WTC11 (cell line): ENCODE measurements at regions not wholly inside any gene's neighbourhood (a gene's known extent, or its start where the extent isn't known, plus 50 kb on each side); places are given as distances from the start of the nearest gene placed in this dataset.

Source experiments
- ATAC-seq: fragments of 200-7000 bp; cut with Tn5 transposase; 2 replicates; pipeline ENCODE4 v1.10.0; 2021; ENCODE audit warnings: mild to moderate bottlenecking, moderate library complexity
- CTCF ChIA-PET: fragments of 300-600 bp; sonication (Branson Sonifier 250); formaldehyde crosslinking; loops from one replicate; lab custom pipeline; 2021; ENCODE audit warnings: antibody characterized with exemption; lab: Charles Lee
- POLR2A ChIA-PET: fragments of 350-600 bp; sonication (Branson Sonifier 250); formaldehyde crosslinking; loops from one replicate; lab custom pipeline; 2021; ENCODE audit warnings: antibody characterized with exemption; lab: Charles Lee
- DNase-seq: peaks from one replicate; pipeline ENCODE4 v3.0.0; 2021; ENCODE audit warnings: low spot score
- H3K27ac Mint-ChIP-seq: 2 replicates; pipeline ENCODE4 v1.8.0; 2021; ENCODE audit warnings: mixed read lengths
- H3K27me3 Mint-ChIP-seq: 2 replicates; pipeline ENCODE4 v1.8.0; 2021; ENCODE audit warnings: low read depth, mild to moderate bottlenecking, moderate library complexity, mixed read lengths
- H3K36me3 Mint-ChIP-seq: 2 replicates; pipeline ENCODE4 v1.8.0; 2021; ENCODE audit warnings: mixed read lengths
- H3K4me1 Mint-ChIP-seq: 2 replicates; pipeline ENCODE4 v1.8.0; 2022; ENCODE audit warnings: mixed read lengths
- H3K4me3 Mint-ChIP-seq: 2 replicates; pipeline ENCODE4 v1.8.0; 2021; ENCODE audit warnings: mild to moderate bottlenecking, moderate library complexity, mixed read lengths
- H3K9me3 Mint-ChIP-seq: 2 replicates; pipeline ENCODE4 v1.8.0; 2021; ENCODE audit warnings: mixed read lengths
- AR ChIP-seq: fragments of 250-450 bp; sonication (Bioruptor Pico); IDR thresholded peaks from 2 replicates; pipeline ENCODE4 v1.9.0; 2021; ENCODE audit warnings: mild to moderate bottlenecking
- EMX1 ChIP-seq: fragments of 250-450 bp; sonication (Bioruptor Pico); IDR thresholded peaks from 2 replicates; pipeline ENCODE4 v1.8.0; 2021; ENCODE audit warnings: mild to moderate bottlenecking
- FOXJ3 ChIP-seq: sonication (generic); formaldehyde crosslinking; IDR thresholded peaks from 2 replicates; pipeline ENCODE4 v1.9.0; 2021; ENCODE audit warnings: missing genetic modification reagents, mild to moderate bottlenecking, borderline replicate concordance
- FOXP4 ChIP-seq: sonication (generic); formaldehyde crosslinking; IDR thresholded peaks from 2 replicates; pipeline ENCODE4 v1.8.0; 2022; ENCODE audit warnings: mild to moderate bottlenecking, missing genetic modification reagents
- GABPB1 ChIP-seq: sonication (generic); formaldehyde crosslinking; IDR thresholded peaks from 2 replicates; pipeline ENCODE4 v1.8.1; 2023; ENCODE audit warnings: mild to moderate bottlenecking, missing genetic modification reagents
- GRHL2 ChIP-seq: fragments of 250-450 bp; sonication (Bioruptor Pico); IDR thresholded peaks from 2 replicates; pipeline ENCODE4 v1.8.0; 2022; ENCODE audit warnings: mild to moderate bottlenecking, moderate library complexity; ENCODE audit not compliant: insufficient replicate concordance, severe bottlenecking
- TEAD1 ChIP-seq: sonication (generic); formaldehyde crosslinking; IDR thresholded peaks from 2 replicates; pipeline ENCODE4 v1.8.0; 2022; ENCODE audit warnings: mild to moderate bottlenecking, missing genetic modification reagents
- ZNF671 ChIP-seq: fragments of 250-450 bp; sonication (Bioruptor Pico); IDR thresholded peaks from 2 replicates; pipeline ENCODE4 v1.8.0; 2021; ENCODE audit warnings: mild to moderate bottlenecking
- ZSCAN18 ChIP-seq: fragments of 250-450 bp; sonication (Bioruptor Pico); IDR thresholded peaks from 2 replicates; pipeline ENCODE4 v2.1.2; 2022; ENCODE audit warnings: mild to moderate bottlenecking, moderate library complexity

GRCh38 chr16:5551909-5552308 lies 454.3 kb upstream of the EEF2KMT start:
- H3K4me3 Mint-ChIP-seq, result no peak overlapping the region
- H3K27ac Mint-ChIP-seq, result no peak overlapping the region
- POLR2A ChIA-PET, result no interaction called here
- H3K4me1 Mint-ChIP-seq, result no peaks in the 10 kb centered on the region
- peaks cover 79% of the 10 kb centered on the region for H3K9me3 Mint-ChIP-seq
- DNase-seq, result no peak
- CTCF ChIA-PET, result no interaction called here
- no peak for ATAC-seq
- H3K27me3 Mint-ChIP-seq, result peaks cover 5% of the 10 kb centered on the region; the same call in 1 of the 2 replicates
- no peak for TF ChIP-seq GABPB1
- peaks cover 65% of the 10 kb centered on the region for H3K36me3 Mint-ChIP-seq

GRCh38 chr16:5549802-5550201 lies 452.2 kb upstream of the EEF2KMT start:
- H3K9me3 Mint-ChIP-seq, result peaks cover 81% of the 10 kb centered on the region
- no peak overlapping the region for H3K27ac Mint-ChIP-seq
- H3K27me3 Mint-ChIP-seq, result peaks cover 7% of the 10 kb centered on the region; the same call in 1 of the 2 replicates
- no peak for DNase-seq
- no peak overlapping the region for H3K4me3 Mint-ChIP-seq
- ATAC-seq, result no peak
- POLR2A ChIA-PET, result no interaction called here
- no peaks in the 10 kb centered on the region for H3K4me1 Mint-ChIP-seq
- CTCF ChIA-PET, result no interaction called here
- no peak for TF ChIP-seq AR (CRISPR knock-in tag)
- peaks cover 59% of the 10 kb centered on the region for H3K36me3 Mint-ChIP-seq

- ATAC-seq, result no peak
- TF ChIP-seq FOXP4 (CRISPR knock-in tag) (no peak), ZNF671 (CRISPR knock-in tag) (no peak), EMX1 (no peak), FOXJ3 (CRISPR knock-in tag) (no peak)
- TF ChIP-seq, all 79 proteins: peak for 0
- POLR2A ChIA-PET, result no interaction called here
- no peaks in the 10 kb centered on the region for H3K4me1 Mint-ChIP-seq
- no peak overlapping the region for H3K4me3 Mint-ChIP-seq
- DNase-seq, result no peak
- CTCF ChIA-PET, result no interaction called here
- peaks cover 70% of the 10 kb centered on the region for H3K36me3 Mint-ChIP-seq
- peaks cover 13% of the 10 kb centered on the region for H3K27me3 Mint-ChIP-seq
- H3K27ac Mint-ChIP-seq, result no peak overlapping the region
- peaks cover 84% of the 10 kb centered on the region for H3K9me3 Mint-ChIP-seq
These were observed 443.8 kb upstream of the EEF2KMT start for GRCh38 chr16:5541356-5541755.

GRCh38 chr16:5537347-5537746 lies 439.8 kb upstream of the EEF2KMT start:
- DNase-seq (no peak), ATAC-seq (no peak)
- no peak for TF ChIP-seq GRHL2 (CRISPR knock-in tag)
- Mint-ChIP-seq H3K27me3 (peaks cover 18% of the 10 kb centered on the region), H3K4me1 (no peaks in the 10 kb centered on the region), H3K27ac (no peak overlapping the region), H3K9me3 (peaks cover 86% of the 10 kb centered on the region), H3K4me3 (no peak overlapping the region), H3K36me3 (peaks cover 78% of the 10 kb centered on the region)
- CTCF ChIA-PET, result no interaction called here
- POLR2A ChIA-PET, result no interaction called here

- POLR2A ChIA-PET, result no interaction called here
- no peak overlapping the region for H3K27ac Mint-ChIP-seq
- DNase-seq (no peak), ATAC-seq (no peak)
- H3K4me1 Mint-ChIP-seq, result no peaks in the 10 kb centered on the region
- H3K4me3 Mint-ChIP-seq, result no peak overlapping the region
- H3K9me3 Mint-ChIP-seq, result peaks cover 86% of the 10 kb centered on the region
- no peak for TF ChIP-seq GABPB1
- TF ChIP-seq ZSCAN18 (CRISPR knock-in tag), result no peak
- TF ChIP-seq TEAD1 (CRISPR knock-in tag), result no peak
- peaks cover 14% of the 10 kb centered on the region for H3K27me3 Mint-ChIP-seq
- H3K36me3 Mint-ChIP-seq, result peaks cover 77% of the 10 kb centered on the region
- CTCF ChIA-PET, result interaction anchor here (0.5 kb wide), 1 partner anchor 1027 kb away, joined by 3 read pairs; no protein-coding TSS in a partner anchor
These were observed 435.8 kb upstream of the EEF2KMT start for GRCh38 chr16:5533321-5533888.
